MM.1S (cell line): ENCODE measurements at regions not wholly inside any gene's neighbourhood (a gene's known extent, or its start where the extent isn't known, plus 50 kb on each side); places are given as distances from the start of the nearest gene placed in this dataset.

Experiments
- CTCF ChIP-seq: fragments of 300-600 bp; sonication (generic); IDR thresholded peaks from 2 replicates; pipeline ENCODE4 v1.5.1; 2016; ENCODE audit warnings: antibody characterized with exemption, low read length, mixed read lengths
- EZH2 ChIP-seq: fragments of 300-600 bp; sonication (generic); optimal IDR thresholded peaks from 2 replicates; pipeline ENCODE3; 2017; ENCODE audit warnings: low read depth, mild to moderate bottlenecking, antibody characterized with exemption, low read length, mixed read lengths

GRCh38 chr22:44639891-44640617 is 62.0 kb upstream of the PRR5 start:
- no peak for TF ChIP-seq CTCF
- no peak for TF ChIP-seq EZH2
